ENCODE measurements at regions not wholly inside any gene's neighbourhood (a gene's known extent, or its start where the extent isn't known, plus 50 kb on each side); places are given as distances from the start of the nearest gene placed in this dataset.

GRCh38 chr21:14900611-14901010 lies 164.2 kb downstream of the NRIP1 start:
- no peaks in the 10 kb centered on the region for H3K9me3 ChIP-seq (ENCODE audit: control insufficient read depth, low read depth, low read length)
- H3K4me1 ChIP-seq (ENCODE audit: control insufficient read depth, extremely low read depth, insufficient read depth, low read length) = peaks cover 22% of the 10 kb centered on the region
- no peaks in the 10 kb centered on the region for H3K79me2 ChIP-seq (ENCODE audit: control insufficient read depth, insufficient read depth, low read length)
- no peak for DNase-seq (ENCODE audit: low read depth, low spot score)
- H3K36me3 ChIP-seq (ENCODE audit: control insufficient read depth in 2 of 2, extremely low read depth in 1 of 2, insufficient read depth in 2 of 2, low read length in 2 of 2) = no peaks in the 10 kb centered on the region
- no peak for TF ChIP-seq CTCF (optimal IDR thresholded peaks at IDR 0.05 in 1 of 3, IDR thresholded peaks at IDR 0.05 in 1 of 3, conservative IDR thresholded peaks at IDR 0.05 in 1 of 3; ENCODE audit: extremely low read depth in 1 of 3, insufficient read depth in 2 of 3, low read length in 3 of 3)
- TF ChIP-seq EZH2 (IDR thresholded peaks at IDR 0.05; ENCODE audit: low read length) = no peak
- H2AFZ ChIP-seq (ENCODE audit: control insufficient read depth, low read length) = peak overlapping the region; percentile 5
- H3K9me1 ChIP-seq (ENCODE audit: control insufficient read depth, extremely low read depth, insufficient read depth, low read length) = no peaks in the 10 kb centered on the region
- no peak overlapping the region for H3K9ac ChIP-seq (ENCODE audit: control insufficient read depth, extremely low read depth, insufficient read depth, low read length)
- dilution Hi-C loops (cut with MboI; ENCODE audit: extremely low pct_ligation_motif_present, low sequenced_read_pairs) = no loop called here
- peak; percentile 49 for FAIRE-seq
- no peaks in the 10 kb centered on the region for H3K27me3 ChIP-seq (ENCODE audit: control insufficient read depth, extremely low read depth, insufficient read depth, low read length)
- peak overlapping the region; percentile 49 for H3K4me2 ChIP-seq (ENCODE audit: control insufficient read depth, extremely low read depth, insufficient read depth, low read depth, low read length)
- no peaks in the 10 kb centered on the region for H4K20me1 ChIP-seq (ENCODE audit: control insufficient read depth, extremely low read depth, insufficient read depth, low read length)
- H3K4me3 ChIP-seq (ENCODE audit: control insufficient read depth in 2 of 3, extremely low read depth in 1 of 3, insufficient read depth in 2 of 3, low read depth in 1 of 3, low read length in 3 of 3) = no peak overlapping the region
- H3K27ac ChIP-seq (ENCODE audit: control insufficient read depth, insufficient read depth, low read length) = peak overlapping the region; percentile 44

GRCh38 chr21:14900058-14900457 lies 164.7 kb downstream of the NRIP1 start:
- DNase-seq (ENCODE audit: low read depth, low spot score) (peak; percentile 55), FAIRE-seq (peak; percentile 84)
- H3K27ac ChIP-seq (ENCODE audit: control insufficient read depth, insufficient read depth, low read length) = peak overlapping the region; percentile 44
- peak overlapping the region; percentile 49 for H3K4me2 ChIP-seq (ENCODE audit: control insufficient read depth, extremely low read depth, insufficient read depth, low read depth, low read length)
- H3K4me3 ChIP-seq (ENCODE audit: control insufficient read depth in 2 of 3, extremely low read depth in 1 of 3, insufficient read depth in 2 of 3, low read depth in 1 of 3, low read length in 3 of 3) = no peak overlapping the region
- no peaks in the 10 kb centered on the region for H3K9me1 ChIP-seq (ENCODE audit: control insufficient read depth, extremely low read depth, insufficient read depth, low read length)
- TF ChIP-seq EZH2 (IDR thresholded peaks at IDR 0.05; ENCODE audit: low read length) (no peak), CTCF (optimal IDR thresholded peaks at IDR 0.05 in 1 of 3, IDR thresholded peaks at IDR 0.05 in 1 of 3, conservative IDR thresholded peaks at IDR 0.05 in 1 of 3; ENCODE audit: extremely low read depth in 1 of 3, insufficient read depth in 2 of 3, low read length in 3 of 3) (no peak)
- no peaks in the 10 kb centered on the region for H3K79me2 ChIP-seq (ENCODE audit: control insufficient read depth, insufficient read depth, low read length)
- peak overlapping the region; percentile 12 for H2AFZ ChIP-seq (ENCODE audit: control insufficient read depth, low read length)
- H3K27me3 ChIP-seq (ENCODE audit: control insufficient read depth, extremely low read depth, insufficient read depth, low read length) = no peaks in the 10 kb centered on the region
- no peaks in the 10 kb centered on the region for H4K20me1 ChIP-seq (ENCODE audit: control insufficient read depth, extremely low read depth, insufficient read depth, low read length)
- peaks cover 22% of the 10 kb centered on the region for H3K4me1 ChIP-seq (ENCODE audit: control insufficient read depth, extremely low read depth, insufficient read depth, low read length)
- H3K9ac ChIP-seq (ENCODE audit: control insufficient read depth, extremely low read depth, insufficient read depth, low read length) = no peak overlapping the region
- dilution Hi-C loops (cut with MboI; ENCODE audit: extremely low pct_ligation_motif_present, low sequenced_read_pairs) = no loop called here
- H3K36me3 ChIP-seq (ENCODE audit: control insufficient read depth in 2 of 2, extremely low read depth in 1 of 2, insufficient read depth in 2 of 2, low read length in 2 of 2) = no peaks in the 10 kb centered on the region
- no peaks in the 10 kb centered on the region for H3K9me3 ChIP-seq (ENCODE audit: control insufficient read depth, low read depth, low read length)
